HepG2 (cell line): ENCODE measurements at regions not wholly inside any gene's neighbourhood (a gene's known extent, or its start where the extent isn't known, plus 50 kb on each side); places are given as distances from the start of the nearest gene placed in this dataset.

Source experiments
- ATAC-seq: fragments of 200-7000 bp; cut with Tn5 transposase; 3 replicates; pipeline ENCODE4 v1.9.1; 2020; ENCODE audit warnings: mild to moderate bottlenecking, moderate library complexity
- BruUV-seq: library from RNA; stranded (reverse); fragments of 400-500 nt; replicated peaks from 2 replicates; lab custom pipeline; 2021; lab: Mats Ljungman, UMichigan
- CTCF ChIA-PET: fragments of 300-600 bp; formaldehyde crosslinking; extraction: SDS; loops from one replicate; lab custom pipeline; 2021; ENCODE audit warnings: low total read pairs, inconsistent platforms, low intra/inter-chr PET ratio; lab: Yijun Ruan, JAX
- POLR2A ChIA-PET: fragments of 350-600 bp; sonication (Branson Sonifier 250); formaldehyde crosslinking; loops from one replicate; lab custom pipeline; 2020; ENCODE audit warnings: antibody characterized with exemption, inconsistent platforms; lab: Yijun Ruan, JAX
- DNase-seq: peaks from one replicate; pipeline ENCODE4 v3.0.0-alpha.2; 2015; ENCODE audit warnings: low spot score
- FAIRE-seq: peaks from 3 replicates; lab custom pipeline; 2011; peaks lifted over from hg19 to GRCh38; lab: Jason Lieb, UNC
- H2AFZ ChIP-seq: one replicate; pipeline ENCODE4 v1.6.1; 2011; ENCODE audit warnings: low read length, inconsistent platforms
- H3K27ac ChIP-seq: fragments of 300-600 bp; 3 replicates; pipeline ENCODE4 v1.8.0; 2011; ENCODE audit warnings: mixed run types, mild to moderate bottlenecking, mixed read lengths, low read length, inconsistent platforms; ENCODE audit not compliant: insufficient read depth; ENCODE audit errors: extremely low read length
- H3K27me3 ChIP-seq, 2 experiments: fragments of 200-600 bp in 1 of 2; 2 replicates in 1 of 2; 3 replicates in 1 of 2; pipeline versions ENCODE4 v1.6.0 to v1.8.0; 2011; ENCODE audit warnings: low read length in 2 of 2, mild to moderate bottlenecking in 2 of 2, moderate library complexity in 2 of 2, inconsistent platforms in 1 of 2; ENCODE audit not compliant: insufficient read depth in 2 of 2, control insufficient read depth in 1 of 2
- H3K36me3 ChIP-seq, 2 experiments: fragments of 200-600 bp in 1 of 2; replicated peaks in 1 of 2; 2 replicates in 1 of 2; 3 replicates in 1 of 2; pipeline versions ENCODE4 v1.5.1 to v1.8.0; 2011; ENCODE audit warnings: low read length in 2 of 2, inconsistent platforms in 1 of 2; ENCODE audit not compliant: insufficient read depth in 2 of 2, control insufficient read depth in 1 of 2
- H3K4me1 ChIP-seq: 2 replicates; pipeline ENCODE4 v1.5.1; 2012; ENCODE audit warnings: low read length, inconsistent platforms; ENCODE audit not compliant: insufficient read depth
- H3K4me2 ChIP-seq: 2 replicates; pipeline ENCODE4 v1.6.0; 2011; ENCODE audit warnings: low read depth, low read length, inconsistent platforms
- H3K4me3 ChIP-seq, 3 experiments: fragments of 200-600 bp in 1 of 3; sonication (generic), shearing (Covaris generic) in 1 of 3; replicated peaks in 1 of 3; 2 replicates each; pipeline ENCODE4 v1.5.1; 2011 to 2016; ENCODE audit warnings: low read length in 3 of 3, inconsistent platforms in 2 of 3, low read depth in 2 of 3, mild to moderate bottlenecking in 2 of 3, control low read depth in 1 of 3, mixed read lengths in 1 of 3; ENCODE audit not compliant: insufficient read depth in 1 of 3
- H3K79me2 ChIP-seq: one replicate; pipeline ENCODE4 v1.6.1; 2011; ENCODE audit warnings: low read length, inconsistent platforms; ENCODE audit not compliant: insufficient read depth
- H3K9ac ChIP-seq: 2 replicates; pipeline ENCODE4 v1.6.0; 2011; ENCODE audit warnings: mild to moderate bottlenecking, low read depth, low read length, inconsistent platforms; ENCODE audit not compliant: insufficient read depth
- H3K9me3 ChIP-seq: 2 replicates; pipeline ENCODE4 v1.5.1; 2012; ENCODE audit warnings: mild to moderate bottlenecking, low read length
- H4K20me1 ChIP-seq: 2 replicates; pipeline ENCODE4 v1.6.0; 2011; ENCODE audit warnings: inconsistent platforms, mild to moderate bottlenecking, low read length, moderate library complexity; ENCODE audit not compliant: insufficient read depth
- HDAC1 ChIP-seq: sonication (generic); formaldehyde crosslinking; IDR thresholded peaks from 2 replicates; pipeline ENCODE4 v1.5.1; 2020; ENCODE audit warnings: mild to moderate bottlenecking, missing genetic modification reagents
- MXI1 ChIP-seq: IDR thresholded peaks from 3 replicates; pipeline ENCODE4 v1.6.1; 2012; ENCODE audit warnings: low read depth, low read length, inconsistent platforms, borderline replicate concordance
- SMAD1 ChIP-seq: sonication (generic); formaldehyde crosslinking; IDR thresholded peaks from 2 replicates; pipeline ENCODE4 v1.4.0; 2020; ENCODE audit warnings: missing genetic modification reagents, low read depth, mild to moderate bottlenecking, borderline replicate concordance
- SMAD3 ChIP-seq: sonication (generic); formaldehyde crosslinking; IDR thresholded peaks from 2 replicates; pipeline ENCODE4 v1.4.0; 2020; ENCODE audit warnings: missing genetic modification reagents
- ZHX2 ChIP-seq, 2 experiments: sonication (generic) in 1 of 2; formaldehyde crosslinking in 1 of 2; IDR thresholded peaks; 2 replicates each; pipeline versions ENCODE4 v1.6.1 to v1.9.0; 2014 to 2022; ENCODE audit warnings: antibody characterized with exemption in 1 of 2, borderline replicate concordance in 1 of 2, inconsistent platforms in 1 of 2, low read depth in 1 of 2, missing genetic modification reagents in 1 of 2
- ZNF33A ChIP-seq: sonication (generic); formaldehyde crosslinking; IDR thresholded peaks from 2 replicates; pipeline ENCODE4 v1.5.1; 2020; ENCODE audit warnings: missing genetic modification reagents, mild to moderate bottlenecking, moderate library complexity, borderline replicate concordance
- ZNF441 ChIP-seq: sonication (generic); formaldehyde crosslinking; IDR thresholded peaks from 2 replicates; pipeline ENCODE4 v1.7.0; 2021; ENCODE audit warnings: missing genetic modification reagents, borderline replicate concordance
- ZNF567 ChIP-seq: sonication (generic); formaldehyde crosslinking; IDR thresholded peaks from 2 replicates; pipeline ENCODE4 v1.8.1; 2023; ENCODE audit warnings: mild to moderate bottlenecking, missing genetic modification reagents, borderline replicate concordance
- ZNF737 ChIP-seq: sonication (generic); formaldehyde crosslinking; IDR thresholded peaks from 2 replicates; pipeline ENCODE4 v1.5.0; 2020; ENCODE audit warnings: missing genetic modification reagents, mild to moderate bottlenecking, borderline replicate concordance
- ZNF747 ChIP-seq: sonication (generic); formaldehyde crosslinking; IDR thresholded peaks from 2 replicates; pipeline ENCODE4 v1.8.1; 2023; ENCODE audit warnings: missing genetic modification reagents, mild to moderate bottlenecking, borderline replicate concordance
- WGBS: methylation state at CpG from one replicate; pipeline ENCODE4 v1.1.6; 2017; ENCODE audit warnings: low lambda C conversion rate; 5-methylcytosine and 5-hydroxymethylcytosine counted together
- in situ Hi-C: cut with HindIII; loops from 2 replicates; pipeline ENCODE4 v1.10.0; 2017; ENCODE audit warnings: low pct_unique_long_range_greater_than_20kb; ENCODE audit not compliant: extremely low pct_ligation_motif_present
- intact Hi-C: fragments of 100-400 bp; cut with micrococcal nuclease; formaldehyde crosslinking; loops from one replicate; pipeline ENCODE4 v1.10.0; 2022; ENCODE audit not compliant: unreplicated experiment
- TF ChIP-seq, protein P1 (sequence below): sonication (generic); formaldehyde crosslinking; IDR thresholded peaks from 2 replicates; pipeline ENCODE4 v1.4.0; 2020; ENCODE audit warnings: mild to moderate bottlenecking, low read depth, missing genetic modification reagents

DNA sequence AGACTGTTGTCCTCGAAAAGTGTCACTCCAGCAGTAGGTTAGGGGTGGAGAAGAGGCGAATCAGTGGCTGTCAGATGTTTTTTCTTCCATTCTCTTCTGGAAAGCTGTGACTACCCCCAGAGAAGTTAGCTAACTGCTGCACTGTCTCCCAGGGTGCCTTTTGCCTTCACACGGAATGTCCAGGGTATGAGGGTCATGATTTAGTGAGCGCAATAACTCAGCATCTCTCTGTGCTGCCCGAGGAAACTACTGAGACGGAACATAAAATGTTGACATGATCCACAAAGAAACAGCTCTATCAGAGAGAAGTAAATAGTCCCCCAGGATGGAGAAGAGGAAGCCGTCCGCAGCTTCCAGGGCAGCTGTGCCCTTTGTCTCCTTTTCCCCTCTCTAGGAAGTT, 254.0 kb upstream of the ARGLU1 start:
- no peak overlapping the region for H3K4me2 ChIP-seq
- H3K9ac ChIP-seq = no peak overlapping the region
- no peaks in the 10 kb centered on the region for H3K79me2 ChIP-seq
- no peak overlapping the region for H2AFZ ChIP-seq
- H3K4me1 ChIP-seq = no peaks in the 10 kb centered on the region
- H3K27me3 ChIP-seq = no peaks in the 10 kb centered on the region; a peak in 1 of 5 replicates
- ChIA-PET POLR2A (no interaction called here), CTCF (no interaction called here)
- no TSS peak for BruUV-seq
- FAIRE-seq (no peak), ATAC-seq (no peak), DNase-seq (no peak)
- intact Hi-C loops = no loop called here
- H4K20me1 ChIP-seq = no peaks in the 10 kb centered on the region
- H3K36me3 ChIP-seq = no peaks in the 10 kb centered on the region
- H3K4me3 ChIP-seq = no peak overlapping the region
- H3K27ac ChIP-seq = no peak overlapping the region
- in situ Hi-C loops = no loop called here
- H3K9me3 ChIP-seq = no peaks in the 10 kb centered on the region
- whole genome bisulfite sequencing = 24% methylated on average over 7 of the region's 8 CpGs
- TF ChIP-seq ZNF747 (no peak), HDAC1 (CRISPR knock-in tag) (no peak), SMAD3 (CRISPR knock-in tag) (no peak), ZNF737 (CRISPR knock-in tag) (no peak), SMAD1 (CRISPR knock-in tag) (no peak), ZNF567 (no peak), ZNF441 (CRISPR knock-in tag) (no peak)
- TF ChIP-seq, protein P1, sequence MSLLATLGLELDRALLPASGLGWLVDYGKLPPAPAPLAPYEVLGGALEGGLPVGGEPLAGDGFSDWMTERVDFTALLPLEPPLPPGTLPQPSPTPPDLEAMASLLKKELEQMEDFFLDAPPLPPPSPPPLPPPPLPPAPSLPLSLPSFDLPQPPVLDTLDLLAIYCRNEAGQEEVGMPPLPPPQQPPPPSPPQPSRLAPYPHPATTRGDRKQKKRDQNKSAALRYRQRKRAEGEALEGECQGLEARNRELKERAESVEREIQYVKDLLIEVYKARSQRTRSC = no peak

- WGBS = 41% methylated on average over 6 of the region's 6 CpGs
- Histone ChIP-seq H3K79me2 (no peaks in the 10 kb centered on the region), H3K27ac (no peak overlapping the region), H3K4me1 (no peaks in the 10 kb centered on the region), H4K20me1 (no peaks in the 10 kb centered on the region), H3K9me3 (no peaks in the 10 kb centered on the region), H3K27me3 (no peaks in the 10 kb centered on the region; a peak in 1 of 5 replicates), H2AFZ (no peak overlapping the region), H3K4me3 (no peak overlapping the region), H3K36me3 (no peaks in the 10 kb centered on the region), H3K4me2 (no peak overlapping the region), H3K9ac (no peak overlapping the region)
- TF ChIP-seq ZNF33A (CRISPR knock-in tag) (no peak), ZHX2 (IDR thresholded peaks at IDR 0.05; ENCODE audit: low read depth) (no peak), ZHX2 (CRISPR knock-in tag; IDR thresholded peaks at IDR 0.05; ENCODE audit: borderline replicate concordance) (no peak), MXI1 (no peak)
- intact Hi-C loops = no loop called here
- CTCF ChIA-PET = no interaction called here
- ATAC-seq (no peak), FAIRE-seq (no peak), DNase-seq (no peak)
- BruUV-seq = no TSS peak
- in situ Hi-C loops = no loop called here
- POLR2A ChIA-PET = no interaction called here
Observed at GRCh38 chr13:106819413-106820180, 251.7 kb upstream of the ARGLU1 start.
